Lower leg skin (tissue), 3 donors: ENCODE measurements at regions not wholly inside any gene's neighbourhood (a gene's known extent, or its start where the extent isn't known, plus 50 kb on each side); places are given as distances from the start of the nearest gene placed in this dataset.

Experiments used
- POLR2A ChIP-seq, 2 donors: fragments of 450-650 bp; IDR thresholded peaks; one replicate each; pipeline ENCODE4 v1.6.1; 2016 to 2017; ENCODE audit warnings: antibody characterized with exemption in 2 of 2, mild to moderate bottlenecking in 1 of 2, moderate library complexity in 1 of 2
- TF ChIP-seq, protein P1 (sequence below), 3 donors: fragments of 450-650 bp; IDR thresholded peaks; one replicate each; pipeline ENCODE4 v1.5.1; 2016; ENCODE audit warnings: antibody characterized with exemption in 3 of 3, mild to moderate bottlenecking in 3 of 3, moderate library complexity in 2 of 3

DNA sequence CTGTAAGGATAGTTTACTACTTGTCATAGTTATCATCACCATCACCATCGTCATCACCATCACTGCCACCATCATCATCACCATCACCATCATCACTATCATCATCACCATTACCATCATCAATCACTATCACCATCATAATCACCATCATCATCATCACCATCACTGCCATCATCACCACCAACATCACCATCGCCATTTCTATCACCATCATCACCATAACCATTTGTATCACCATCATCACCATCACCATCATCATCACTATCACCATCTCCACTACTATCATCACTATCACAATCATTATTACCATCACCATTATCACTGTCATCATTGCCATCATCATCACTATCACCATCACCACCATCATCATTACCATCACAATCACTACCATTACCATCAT lies 655.5 kb upstream of the DEFB115 start:
- TF ChIP-seq, protein P1, sequence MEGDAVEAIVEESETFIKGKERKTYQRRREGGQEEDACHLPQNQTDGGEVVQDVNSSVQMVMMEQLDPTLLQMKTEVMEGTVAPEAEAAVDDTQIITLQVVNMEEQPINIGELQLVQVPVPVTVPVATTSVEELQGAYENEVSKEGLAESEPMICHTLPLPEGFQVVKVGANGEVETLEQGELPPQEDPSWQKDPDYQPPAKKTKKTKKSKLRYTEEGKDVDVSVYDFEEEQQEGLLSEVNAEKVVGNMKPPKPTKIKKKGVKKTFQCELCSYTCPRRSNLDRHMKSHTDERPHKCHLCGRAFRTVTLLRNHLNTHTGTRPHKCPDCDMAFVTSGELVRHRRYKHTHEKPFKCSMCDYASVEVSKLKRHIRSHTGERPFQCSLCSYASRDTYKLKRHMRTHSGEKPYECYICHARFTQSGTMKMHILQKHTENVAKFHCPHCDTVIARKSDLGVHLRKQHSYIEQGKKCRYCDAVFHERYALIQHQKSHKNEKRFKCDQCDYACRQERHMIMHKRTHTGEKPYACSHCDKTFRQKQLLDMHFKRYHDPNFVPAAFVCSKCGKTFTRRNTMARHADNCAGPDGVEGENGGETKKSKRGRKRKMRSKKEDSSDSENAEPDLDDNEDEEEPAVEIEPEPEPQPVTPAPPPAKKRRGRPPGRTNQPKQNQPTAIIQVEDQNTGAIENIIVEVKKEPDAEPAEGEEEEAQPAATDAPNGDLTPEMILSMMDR (IDR thresholded peaks at IDR 0.05) = peak in 1 of 3 donors; percentile 58
- TF ChIP-seq POLR2A (IDR thresholded peaks at IDR 0.05) = no peak
